HepG2 (cell line): ENCODE measurements at regions not wholly inside any gene's neighbourhood (a gene's known extent, or its start where the extent isn't known, plus 50 kb on each side); places are given as distances from the start of the nearest gene placed in this dataset.

Source experiments
- ATAC-seq: fragments of 200-7000 bp; cut with Tn5 transposase; 3 replicates; pipeline ENCODE4 v1.9.1; 2020; ENCODE audit warnings: mild to moderate bottlenecking, moderate library complexity
- BruUV-seq: library from RNA; stranded (reverse); fragments of 400-500 nt; replicated peaks from 2 replicates; lab custom pipeline; 2021; lab: Mats Ljungman, UMichigan
- CTCF ChIA-PET: fragments of 300-600 bp; formaldehyde crosslinking; extraction: SDS; loops from one replicate; lab custom pipeline; 2021; ENCODE audit warnings: low total read pairs, inconsistent platforms, low intra/inter-chr PET ratio; lab: Yijun Ruan, JAX
- POLR2A ChIA-PET: fragments of 350-600 bp; sonication (Branson Sonifier 250); formaldehyde crosslinking; loops from one replicate; lab custom pipeline; 2020; ENCODE audit warnings: antibody characterized with exemption, inconsistent platforms; lab: Yijun Ruan, JAX
- DNase-seq: peaks from one replicate; pipeline ENCODE4 v3.0.0-alpha.2; 2015; ENCODE audit warnings: low spot score
- FAIRE-seq: peaks from 3 replicates; lab custom pipeline; 2011; peaks lifted over from hg19 to GRCh38; lab: Jason Lieb, UNC
- H2AFZ ChIP-seq: one replicate; pipeline ENCODE4 v1.6.1; 2011; ENCODE audit warnings: low read length, inconsistent platforms
- H3K27ac ChIP-seq: fragments of 300-600 bp; 3 replicates; pipeline ENCODE4 v1.8.0; 2011; ENCODE audit warnings: mixed run types, mild to moderate bottlenecking, mixed read lengths, low read length, inconsistent platforms; ENCODE audit not compliant: insufficient read depth; ENCODE audit errors: extremely low read length
- H3K27me3 ChIP-seq, 2 experiments: fragments of 200-600 bp in 1 of 2; 2 replicates in 1 of 2; 3 replicates in 1 of 2; pipeline versions ENCODE4 v1.6.0 to v1.8.0; 2011; ENCODE audit warnings: low read length in 2 of 2, mild to moderate bottlenecking in 2 of 2, moderate library complexity in 2 of 2, inconsistent platforms in 1 of 2; ENCODE audit not compliant: insufficient read depth in 2 of 2, control insufficient read depth in 1 of 2
- H3K36me3 ChIP-seq, 2 experiments: fragments of 200-600 bp in 1 of 2; replicated peaks in 1 of 2; 2 replicates in 1 of 2; 3 replicates in 1 of 2; pipeline versions ENCODE4 v1.5.1 to v1.8.0; 2011; ENCODE audit warnings: low read length in 2 of 2, inconsistent platforms in 1 of 2; ENCODE audit not compliant: insufficient read depth in 2 of 2, control insufficient read depth in 1 of 2
- H3K4me1 ChIP-seq: 2 replicates; pipeline ENCODE4 v1.5.1; 2012; ENCODE audit warnings: low read length, inconsistent platforms; ENCODE audit not compliant: insufficient read depth
- H3K4me2 ChIP-seq: 2 replicates; pipeline ENCODE4 v1.6.0; 2011; ENCODE audit warnings: low read depth, low read length, inconsistent platforms
- H3K4me3 ChIP-seq, 3 experiments: fragments of 200-600 bp in 1 of 3; sonication (generic), shearing (Covaris generic) in 1 of 3; replicated peaks in 1 of 3; 2 replicates each; pipeline ENCODE4 v1.5.1; 2011 to 2016; ENCODE audit warnings: low read length in 3 of 3, inconsistent platforms in 2 of 3, low read depth in 2 of 3, mild to moderate bottlenecking in 2 of 3, control low read depth in 1 of 3, mixed read lengths in 1 of 3; ENCODE audit not compliant: insufficient read depth in 1 of 3
- H3K79me2 ChIP-seq: one replicate; pipeline ENCODE4 v1.6.1; 2011; ENCODE audit warnings: low read length, inconsistent platforms; ENCODE audit not compliant: insufficient read depth
- H3K9ac ChIP-seq: 2 replicates; pipeline ENCODE4 v1.6.0; 2011; ENCODE audit warnings: mild to moderate bottlenecking, low read depth, low read length, inconsistent platforms; ENCODE audit not compliant: insufficient read depth
- H3K9me3 ChIP-seq: 2 replicates; pipeline ENCODE4 v1.5.1; 2012; ENCODE audit warnings: mild to moderate bottlenecking, low read length
- H4K20me1 ChIP-seq: 2 replicates; pipeline ENCODE4 v1.6.0; 2011; ENCODE audit warnings: inconsistent platforms, mild to moderate bottlenecking, low read length, moderate library complexity; ENCODE audit not compliant: insufficient read depth
- FOXK2 ChIP-seq: fragments of 450-650 bp; IDR thresholded peaks from 2 replicates; pipeline ENCODE4 v1.6.1; 2016
- MNT ChIP-seq: fragments of 450-650 bp; IDR thresholded peaks from 2 replicates; pipeline ENCODE4 v1.6.1; 2016
- NCOA5 ChIP-seq: sonication (generic); formaldehyde crosslinking; IDR thresholded peaks from 2 replicates; pipeline ENCODE4 v1.4.0; 2020; ENCODE audit warnings: missing genetic modification reagents
- NONO ChIP-seq, 2 experiments: fragments of 450-650 bp in 1 of 2; sonication (generic) in 1 of 2; formaldehyde crosslinking in 1 of 2; IDR thresholded peaks in 1 of 2; conservative IDR thresholded peaks in 1 of 2; 2 replicates each; pipeline versions ENCODE4 v1.6.1 to v1.8.0; 2017 to 2022; ENCODE audit warnings: mild to moderate bottlenecking in 1 of 2, missing genetic modification reagents in 1 of 2, moderate library complexity in 1 of 2
- NR2F6 ChIP-seq, 2 experiments: IDR thresholded peaks; 2 replicates each; pipeline ENCODE4 v1.6.1; 2016; ENCODE audit warnings: antibody characterized with exemption in 1 of 2, mild to moderate bottlenecking in 1 of 2
- PAWR ChIP-seq: sonication (generic); formaldehyde crosslinking; IDR thresholded peaks from 2 replicates; pipeline ENCODE4 v1.4.0; 2020; ENCODE audit warnings: missing genetic modification reagents, mild to moderate bottlenecking, borderline replicate concordance
- TOE1 ChIP-seq: sonication (generic); formaldehyde crosslinking; IDR thresholded peaks from 2 replicates; pipeline ENCODE4 v1.4.0; 2020; ENCODE audit warnings: mild to moderate bottlenecking, missing genetic modification reagents
- WGBS: methylation state at CpG from one replicate; pipeline ENCODE4 v1.1.6; 2017; ENCODE audit warnings: low lambda C conversion rate; 5-methylcytosine and 5-hydroxymethylcytosine counted together
- in situ Hi-C: cut with HindIII; loops from 2 replicates; pipeline ENCODE4 v1.10.0; 2017; ENCODE audit warnings: low pct_unique_long_range_greater_than_20kb; ENCODE audit not compliant: extremely low pct_ligation_motif_present
- intact Hi-C: fragments of 100-400 bp; cut with micrococcal nuclease; formaldehyde crosslinking; loops from one replicate; pipeline ENCODE4 v1.10.0; 2022; ENCODE audit not compliant: unreplicated experiment
- TF ChIP-seq, protein P1 (sequence below): sonication (generic); formaldehyde crosslinking; IDR thresholded peaks from 2 replicates; pipeline ENCODE4 v1.8.0; 2022; ENCODE audit warnings: low read depth, missing genetic modification reagents
- TF ChIP-seq, protein P2 (sequence below): fragments of 450-650 bp; IDR thresholded peaks from 2 replicates; pipeline ENCODE4 v1.6.1; 2017

- BruUV-seq = no TSS peak
- Histone ChIP-seq H3K9me3 (no peaks in the 10 kb centered on the region), H3K36me3 (no peaks in the 10 kb centered on the region), H3K4me3 (no peak overlapping the region), H3K79me2 (no peaks in the 10 kb centered on the region), H3K9ac (no peak overlapping the region), H2AFZ (no peak overlapping the region), H3K27me3 (peaks cover 5 to 45% of the 10 kb centered on the region in 2 experiments; a peak in 3 of 5 replicates), H3K27ac (no peak overlapping the region), H3K4me2 (no peak overlapping the region), H4K20me1 (no peaks in the 10 kb centered on the region), H3K4me1 (no peaks in the 10 kb centered on the region)
- intact Hi-C loops (no loop called here), in situ Hi-C loops (no loop called here)
- ATAC-seq = no peak
- DNase-seq = no peak
- WGBS = 0% methylated on average over 2 of the region's 4 CpGs
- FAIRE-seq = no peak
- TF ChIP-seq TOE1 (CRISPR knock-in tag) = no peak
- 0 out of 2 replicates have a peak, but pooled peaks have one; percentile 23 for TF ChIP-seq FOXK2
- no peak for TF ChIP-seq PAWR (CRISPR knock-in tag)
- TF ChIP-seq, protein P1, sequence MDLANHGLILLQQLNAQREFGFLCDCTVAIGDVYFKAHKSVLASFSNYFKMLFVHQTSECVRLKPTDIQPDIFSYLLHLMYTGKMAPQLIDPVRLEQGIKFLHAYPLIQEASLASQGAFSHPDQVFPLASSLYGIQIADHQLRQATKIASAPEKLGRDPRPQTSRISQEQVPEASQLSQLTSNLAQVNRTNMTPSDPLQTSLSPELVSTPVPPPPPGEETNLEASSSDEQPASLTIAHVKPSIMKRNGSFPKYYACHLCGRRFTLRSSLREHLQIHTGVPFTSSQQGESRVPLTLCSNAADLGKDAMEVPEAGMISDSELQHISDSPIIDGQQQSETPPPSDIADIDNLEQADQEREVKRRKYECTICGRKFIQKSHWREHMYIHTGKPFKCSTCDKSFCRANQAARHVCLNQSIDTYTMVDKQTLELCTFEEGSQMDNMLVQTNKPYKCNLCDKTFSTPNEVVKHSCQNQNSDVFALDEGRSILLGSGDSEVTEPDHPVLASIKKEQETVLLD = no peak
- TF ChIP-seq, protein P2, sequence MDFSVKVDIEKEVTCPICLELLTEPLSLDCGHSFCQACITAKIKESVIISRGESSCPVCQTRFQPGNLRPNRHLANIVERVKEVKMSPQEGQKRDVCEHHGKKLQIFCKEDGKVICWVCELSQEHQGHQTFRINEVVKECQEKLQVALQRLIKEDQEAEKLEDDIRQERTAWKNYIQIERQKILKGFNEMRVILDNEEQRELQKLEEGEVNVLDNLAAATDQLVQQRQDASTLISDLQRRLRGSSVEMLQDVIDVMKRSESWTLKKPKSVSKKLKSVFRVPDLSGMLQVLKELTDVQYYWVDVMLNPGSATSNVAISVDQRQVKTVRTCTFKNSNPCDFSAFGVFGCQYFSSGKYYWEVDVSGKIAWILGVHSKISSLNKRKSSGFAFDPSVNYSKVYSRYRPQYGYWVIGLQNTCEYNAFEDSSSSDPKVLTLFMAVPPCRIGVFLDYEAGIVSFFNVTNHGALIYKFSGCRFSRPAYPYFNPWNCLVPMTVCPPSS = no peak
- TF ChIP-seq NR2F6 (IDR thresholded peaks at IDR 0.05) = no peak
- no peak for TF ChIP-seq NR2F6 (CRISPR knock-in tag; IDR thresholded peaks at IDR 0.05)
- TF ChIP-seq NCOA5 (CRISPR knock-in tag) = no peak
- TF ChIP-seq MNT = peak; percentile 100
- TF ChIP-seq NONO (IDR thresholded peaks at IDR 0.05) = peak; percentile 41; the same call in 1 of the 2 replicates
- TF ChIP-seq NONO (CRISPR knock-in tag; conservative IDR thresholded peaks at IDR 0.05) = no peak
- ChIA-PET POLR2A (no interaction called here), CTCF (no interaction called here)
Observed at GRCh38 chr22:44604455-44604854, 97.5 kb upstream of the PRR5 start.
